Thoracic aorta (tissue), 2 donors: ENCODE measurements at regions not wholly inside any gene's neighbourhood (a gene's known extent, or its start where the extent isn't known, plus 50 kb on each side); places are given as distances from the start of the nearest gene placed in this dataset.

Source experiments
- ATAC-seq: fragments of 150-250 bp; one replicate; pipeline ENCODE4 v1.8.0; 2017; ENCODE audit warnings: low read depth; ENCODE audit not compliant: insufficient number of reproducible peaks, low FRiP score
- DNase-seq: peaks from one replicate; pipeline ENCODE4 v3.0.0-alpha.2; 2020; ENCODE audit warnings: low spot score
- H3K27ac ChIP-seq, 2 donors: fragments of 200-600 bp; sonication (generic); 1 replicate in 1 of 2; 2 replicates in 1 of 2; pipeline ENCODE4 v1.5.1; 2016; ENCODE audit warnings: mild to moderate bottlenecking in 2 of 2, moderate library complexity in 2 of 2
- H3K27me3 ChIP-seq: fragments of 200-600 bp; sonication (generic); replicated peaks from 2 replicates; pipeline ENCODE4 v1.6.0; 2016; ENCODE audit warnings: mild to moderate bottlenecking; ENCODE audit not compliant: insufficient read depth
- H3K36me3 ChIP-seq: fragments of 200-600 bp; sonication (generic); one replicate; pipeline ENCODE4 v1.5.1; 2016
- H3K4me1 ChIP-seq, 2 donors: fragments of 200-600 bp; sonication (generic); 1 replicate in 1 of 2; 2 replicates in 1 of 2; pipeline versions ENCODE4 v1.5.1 to v1.6.0; 2016; ENCODE audit warnings: low read depth in 2 of 2, mild to moderate bottlenecking in 1 of 2; ENCODE audit not compliant: control insufficient read depth in 1 of 2
- H3K4me3 ChIP-seq: fragments of 200-600 bp; sonication (generic); 2 replicates; pipeline ENCODE4 v1.5.1; 2016; ENCODE audit warnings: mild to moderate bottlenecking
- H3K9me3 ChIP-seq: fragments of 200-600 bp; sonication (generic); 2 replicates; pipeline ENCODE4 v1.5.1; 2016
- CTCF ChIP-seq: fragments of 200-600 bp; sonication (generic); IDR thresholded peaks from one replicate; pipeline ENCODE4 v1.5.1; 2019; ENCODE audit warnings: antibody characterized with exemption

GRCh38 chr6:4714961-4715501 is 61.2 kb upstream of the CDYL start:
- no peak for TF ChIP-seq CTCF
- no peak for DNase-seq
- no peaks in the 10 kb centered on the region for H3K9me3 ChIP-seq
- H3K27me3 ChIP-seq = no peaks in the 10 kb centered on the region
- no peaks in the 10 kb centered on the region for H3K4me1 ChIP-seq
- ATAC-seq = no peak
- no peak overlapping the region for H3K4me3 ChIP-seq
- H3K27ac ChIP-seq = no peak overlapping the region
- H3K36me3 ChIP-seq = no peaks in the 10 kb centered on the region

GRCh38 chr6:4712291-4712690 is 63.9 kb upstream of the CDYL start:
- TF ChIP-seq CTCF = no peak
- Histone ChIP-seq H3K4me3 (no peak overlapping the region), H3K27me3 (no peaks in the 10 kb centered on the region), H3K27ac (no peak overlapping the region), H3K4me1 (no peaks in the 10 kb centered on the region), H3K36me3 (no peaks in the 10 kb centered on the region), H3K9me3 (no peaks in the 10 kb centered on the region)
- DNase-seq = no peak
- ATAC-seq = no peak

GRCh38 chr6:4707011-4707410 is 69.2 kb upstream of the CDYL start:
- Histone ChIP-seq H3K27me3 (no peaks in the 10 kb centered on the region), H3K4me3 (no peak overlapping the region), H3K4me1 (no peaks in the 10 kb centered on the region), H3K36me3 (no peaks in the 10 kb centered on the region), H3K27ac (no peak overlapping the region), H3K9me3 (no peaks in the 10 kb centered on the region)
- DNase-seq (no peak), ATAC-seq (no peak)
- no peak for TF ChIP-seq CTCF

GRCh38 chr6:4705809-4706208 is 70.4 kb upstream of the CDYL start:
- H3K27me3 ChIP-seq = no peaks in the 10 kb centered on the region
- no peak for ATAC-seq
- DNase-seq = no peak
- H3K4me3 ChIP-seq = no peak overlapping the region
- H3K9me3 ChIP-seq = no peaks in the 10 kb centered on the region
- no peaks in the 10 kb centered on the region for H3K36me3 ChIP-seq
- H3K4me1 ChIP-seq = no peaks in the 10 kb centered on the region
- no peak for TF ChIP-seq CTCF
- no peak overlapping the region for H3K27ac ChIP-seq

- Histone ChIP-seq H3K36me3 (no peaks in the 10 kb centered on the region), H3K4me3 (no peak overlapping the region), H3K9me3 (no peaks in the 10 kb centered on the region), H3K27me3 (no peaks in the 10 kb centered on the region), H3K4me1 (no peaks in the 10 kb centered on the region), H3K27ac (no peak overlapping the region)
- no peak for ATAC-seq
- DNase-seq = no peak
- TF ChIP-seq CTCF = no peak
Observed at GRCh38 chr6:4703382-4703781, 72.8 kb upstream of the CDYL start.
